HG03139 (cell line): ENCODE measurements at regions not wholly inside any gene's neighbourhood (a gene's known extent, or its start where the extent isn't known, plus 50 kb on each side); places are given as distances from the start of the nearest gene placed in this dataset.

Experiments
- ATAC-seq: cut with Tn5 transposase; IDR thresholded peaks from one replicate; pipeline ENCODE4 v1.9.1; 2021; ENCODE audit not compliant: unreplicated experiment

- no peak for ATAC-seq
These were observed 234.0 kb downstream of the MIAT start for GRCh38 chr22:26891429-26891828.

GRCh38 chr22:26892166-26893041, 235.0 kb downstream of the MIAT start:
- ATAC-seq, result no peak

GRCh38 chr22:26893173-26894110, 236.1 kb downstream of the MIAT start:
- ATAC-seq, result no peak

GRCh38 chr22:26894362-26894761, 237.0 kb downstream of the MIAT start:
- ATAC-seq, result no peak

GRCh38 chr22:26894766-26895485, 237.5 kb downstream of the MIAT start:
- no peak for ATAC-seq

GRCh38 chr22:26897384-26897783, 240.0 kb downstream of the MIAT start:
- ATAC-seq, result no peak

GRCh38 chr22:26898946-26899605, 241.7 kb downstream of the MIAT start:
- no peak for ATAC-seq

GRCh38 chr22:26900787-26901186, 243.4 kb downstream of the MIAT start:
- no peak for ATAC-seq

GRCh38 chr22:26901198-26901816, 243.9 kb downstream of the MIAT start:
- no peak for ATAC-seq

- no peak for ATAC-seq
These were observed 245.1 kb downstream of the MIAT start for GRCh38 chr22:26902401-26903029.

- ATAC-seq, result no peak
These were observed 245.9 kb downstream of the MIAT start for GRCh38 chr22:26903030-26903856.

GRCh38 chr22:26904483-26904882, 247.1 kb downstream of the MIAT start:
- no peak for ATAC-seq

GRCh38 chr22:26905076-26905475, 247.7 kb downstream of the MIAT start:
- no peak for ATAC-seq

- no peak for ATAC-seq
These were observed 248.3 kb downstream of the MIAT start for GRCh38 chr22:26905640-26906039.

GRCh38 chr22:26906464-26906863, 249.1 kb downstream of the MIAT start:
- ATAC-seq, result no peak

GRCh38 chr22:26907366-26907765, 250.0 kb downstream of the MIAT start:
- ATAC-seq, result no peak

- ATAC-seq, result no peak
These were observed 253.5 kb downstream of the MIAT start for GRCh38 chr22:26910845-26911244.

GRCh38 chr22:26912655-26913345, 255.4 kb downstream of the MIAT start:
- no peak for ATAC-seq
